HL-60/S4 (cell line): ENCODE measurements at regions not wholly inside any gene's neighbourhood (a gene's known extent, or its start where the extent isn't known, plus 50 kb on each side); places are given as distances from the start of the nearest gene placed in this dataset.

Source experiments
- in situ Hi-C: fragments of 300-500 bp; cut with MboI; formaldehyde crosslinking; loops from 2 replicates; pipeline ENCODE4 v1.14.3; 2022; ENCODE audit warnings: low sequenced_read_pairs

DNA sequence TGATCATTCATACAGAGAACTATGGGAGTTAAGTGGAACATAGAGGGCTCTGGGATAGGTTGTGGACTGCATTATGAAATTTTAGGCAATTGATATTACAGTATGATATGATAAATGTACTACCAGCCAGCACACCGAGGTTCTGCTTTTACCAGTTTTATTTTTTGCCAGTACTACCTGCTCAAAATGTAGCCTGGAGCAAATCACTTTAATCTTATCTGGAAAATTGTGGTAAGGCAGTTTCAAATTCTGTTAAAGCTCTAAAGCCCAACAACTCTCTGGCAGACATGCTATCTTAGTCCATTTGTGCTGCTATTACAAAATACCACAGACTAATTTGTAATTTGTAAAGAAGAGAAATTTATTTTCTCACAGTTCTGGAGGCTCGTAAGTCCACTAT, 474.9 kb upstream of the CWC22 start:
- in situ Hi-C loops = no loop called here

- in situ Hi-C loops = no loop called here
Observed at GRCh38 chr2:180478883-180479282, 471.8 kb upstream of the CWC22 start.

DNA sequence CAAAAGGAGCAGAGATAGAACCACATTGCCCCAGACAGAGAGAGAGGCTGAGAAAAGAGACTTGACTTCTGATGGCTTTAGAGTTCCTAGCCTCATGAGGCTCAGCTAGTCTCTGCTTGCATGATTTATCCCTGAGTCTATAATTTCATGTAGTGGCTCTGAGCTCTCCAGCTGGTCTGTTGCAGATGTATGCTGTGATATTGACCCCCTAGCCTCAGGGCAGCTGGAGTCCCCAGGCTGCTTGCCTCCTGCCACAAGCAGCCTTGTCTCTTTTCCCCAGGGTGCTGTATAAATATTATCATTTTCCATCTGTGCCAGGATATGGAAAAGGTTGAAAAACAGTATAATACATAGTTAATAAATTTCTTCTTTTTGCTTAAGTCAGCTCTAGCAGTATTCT, 467.6 kb upstream of the CWC22 start:
- in situ Hi-C loops = no loop called here

GRCh38 chr2:180473456-180473855, 466.4 kb upstream of the CWC22 start:
- in situ Hi-C loops = no loop called here

- in situ Hi-C loops = no loop called here
Observed at GRCh38 chr2:180472133-180472532, 465.0 kb upstream of the CWC22 start.

- in situ Hi-C loops = no loop called here
Observed at GRCh38 chr2:180463608-180464007, 456.5 kb upstream of the CWC22 start.

GRCh38 chr2:180461761-180462160, 454.7 kb upstream of the CWC22 start:
- in situ Hi-C loops = no loop called here

DNA sequence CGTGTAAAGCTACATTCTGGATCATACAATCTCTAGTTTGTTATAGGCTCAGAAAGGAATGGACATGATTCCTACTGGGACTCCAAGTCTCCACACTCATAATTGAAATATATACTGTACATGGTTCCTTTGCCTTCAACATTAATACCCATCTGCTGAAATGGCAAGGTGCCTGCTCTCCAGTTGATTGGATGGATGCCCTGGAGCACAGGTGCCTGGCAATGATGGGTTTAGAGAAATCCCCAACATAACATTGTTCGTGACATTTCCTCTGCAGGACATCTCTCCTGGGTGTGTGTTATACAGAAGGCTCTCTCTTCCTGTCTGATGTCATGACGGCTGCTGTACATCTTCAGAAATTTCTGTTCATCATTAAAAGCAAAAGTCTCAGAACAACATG, 449.7 kb upstream of the CWC22 start:
- in situ Hi-C loops = no loop called here

DNA sequence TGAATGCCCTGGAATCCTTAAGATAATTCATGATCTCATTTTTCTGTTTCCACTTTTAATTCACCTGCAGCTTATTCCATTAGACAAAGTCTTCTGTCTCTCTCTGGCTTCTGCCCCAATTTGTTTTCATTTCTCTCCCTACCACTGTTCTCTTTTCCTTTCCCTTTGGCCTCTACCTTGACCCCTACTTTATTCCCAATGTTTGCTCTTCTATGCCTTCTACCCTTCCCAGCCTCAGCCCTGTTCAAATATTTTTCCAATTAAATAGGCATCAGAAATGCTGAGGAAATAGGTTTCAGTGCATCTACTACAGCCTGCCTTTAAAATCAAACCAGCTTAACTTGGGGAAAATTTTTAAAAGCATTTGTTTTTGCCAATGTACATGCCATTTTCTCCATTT, 443.7 kb upstream of the CWC22 start:
- in situ Hi-C loops = no loop called here

GRCh38 chr2:180449171-180449915, 442.2 kb upstream of the CWC22 start:
- in situ Hi-C loops = no loop called here

- in situ Hi-C loops = no loop called here
Observed at GRCh38 chr2:180446492-180446891, 439.4 kb upstream of the CWC22 start.

DNA sequence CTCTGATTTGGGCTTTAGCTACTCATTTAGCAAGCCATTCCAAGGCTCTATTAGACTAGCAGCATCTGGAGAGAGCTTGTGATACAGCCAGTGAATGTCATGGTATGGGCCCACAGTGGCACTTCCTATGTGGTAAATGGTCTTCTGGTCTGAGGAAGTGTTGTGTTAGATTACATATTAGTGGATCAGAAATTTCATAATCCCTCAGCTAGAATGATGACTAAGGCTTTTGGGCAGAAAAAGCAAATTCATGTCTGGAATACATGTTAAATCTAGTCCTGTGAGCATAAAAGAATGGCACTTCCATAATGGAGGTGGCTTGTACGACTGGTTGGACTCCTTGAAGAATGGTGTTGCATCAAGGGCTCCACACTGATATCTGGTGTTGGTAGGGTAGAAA, 436.8 kb upstream of the CWC22 start:
- in situ Hi-C loops = no loop called here

GRCh38 chr2:180442860-180443644, 436.0 kb upstream of the CWC22 start:
- in situ Hi-C loops = no loop called here

DNA sequence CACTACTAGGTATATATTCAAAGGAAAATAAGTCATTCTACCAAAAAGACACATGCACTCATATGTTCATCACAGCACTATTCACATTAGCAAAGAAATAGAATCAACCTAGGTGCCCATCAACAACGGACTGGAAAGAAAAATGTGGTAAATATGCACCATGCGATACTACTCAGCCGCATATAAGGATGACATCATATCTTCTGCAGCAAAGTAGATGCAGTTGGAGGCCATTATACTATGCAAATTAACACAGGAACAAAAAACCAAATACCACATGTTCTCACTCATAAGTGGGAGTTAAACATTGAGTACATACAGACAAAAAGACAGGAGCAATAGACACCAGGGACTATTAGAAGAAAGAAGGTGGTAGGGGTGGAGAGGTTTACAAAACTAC, 412.1 kb upstream of the CWC22 start:
- in situ Hi-C loops = no loop called here

GRCh38 chr2:180416627-180417026, 409.5 kb upstream of the CWC22 start:
- in situ Hi-C loops = no loop called here

- in situ Hi-C loops = no loop called here
Observed at GRCh38 chr2:180413336-180413735, 406.2 kb upstream of the CWC22 start.

- in situ Hi-C loops = no loop called here
Observed at GRCh38 chr2:180412219-180412618, 405.1 kb upstream of the CWC22 start.

GRCh38 chr2:180411661-180412060, 404.6 kb upstream of the CWC22 start:
- in situ Hi-C loops = no loop called here

- in situ Hi-C loops = no loop called here
Observed at GRCh38 chr2:180406687-180407086, 399.6 kb upstream of the CWC22 start.

DNA sequence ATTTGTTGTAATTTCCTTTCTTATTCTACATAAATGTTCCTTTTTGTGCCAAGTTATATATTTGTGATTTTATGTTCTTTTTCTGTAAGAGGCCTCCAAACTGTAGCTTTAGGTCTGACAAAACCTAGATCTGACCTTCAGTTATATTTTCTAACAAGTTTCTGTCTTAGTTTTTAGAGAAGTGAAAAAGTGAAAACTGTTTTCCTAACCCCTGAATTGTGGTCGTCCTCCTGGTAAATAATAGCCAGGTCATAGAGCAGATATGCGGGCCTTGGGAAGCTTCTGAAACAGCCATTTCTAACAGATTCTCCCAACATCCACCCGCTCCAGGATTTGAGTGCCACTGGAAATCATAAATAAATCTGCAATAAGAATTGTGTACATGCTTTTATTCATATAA, 398.4 kb upstream of the CWC22 start:
- in situ Hi-C loops = no loop called here

DNA sequence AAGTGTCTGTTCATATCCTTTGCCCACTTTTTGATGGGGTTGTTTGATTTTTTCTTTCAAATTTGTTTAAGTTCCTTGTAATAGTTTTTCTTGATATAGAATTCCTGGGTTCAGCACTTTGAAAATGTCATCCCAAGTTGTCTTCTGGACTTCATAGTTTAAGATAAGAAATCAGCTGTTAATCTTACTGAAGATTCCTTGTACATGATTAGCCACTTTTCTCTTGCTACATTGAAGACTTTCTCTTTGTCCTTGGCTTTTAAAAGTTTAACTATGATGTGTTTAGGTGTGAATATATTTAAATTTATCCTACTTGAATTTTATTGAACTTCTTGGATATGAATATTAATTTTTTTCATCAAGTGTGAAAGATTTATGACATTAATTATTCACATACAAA, 387.2 kb upstream of the CWC22 start:
- in situ Hi-C loops = no loop called here

DNA sequence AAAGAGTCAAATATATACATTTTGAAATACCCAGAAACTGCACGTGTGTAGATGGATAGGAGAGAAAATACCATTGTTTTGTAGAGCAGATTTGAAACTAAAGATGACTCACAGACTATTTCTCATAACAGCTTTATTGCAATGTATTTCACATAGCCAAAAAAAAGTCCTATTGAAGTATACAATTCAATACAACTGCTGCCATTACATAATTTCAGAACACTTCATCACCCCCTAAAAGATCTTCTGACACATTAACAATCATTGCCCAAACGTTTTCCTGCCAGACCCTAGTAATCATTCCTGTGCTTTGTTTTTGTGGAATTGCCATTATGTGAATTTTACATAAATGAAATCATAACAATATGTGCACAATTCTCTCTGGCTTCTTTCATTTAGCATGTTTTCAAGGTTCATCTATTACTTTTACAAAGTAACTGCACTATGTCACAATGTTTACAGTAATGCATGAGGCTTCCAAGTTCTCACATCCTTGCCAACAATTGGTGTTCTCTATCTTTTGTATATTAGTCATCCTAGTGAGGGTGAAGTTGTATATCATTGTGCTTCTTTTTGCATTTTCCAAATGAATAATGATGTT, 378.6 kb upstream of the CWC22 start:
- in situ Hi-C loops = no loop called here
